Left ventricle myocardium inferior (tissue), 1 donor: ENCODE measurements at regions not wholly inside any gene's neighbourhood (a gene's known extent, or its start where the extent isn't known, plus 50 kb on each side); places are given as distances from the start of the nearest gene placed in this dataset.

Experiments
- DNase-seq: peaks from one replicate; pipeline ENCODE4 v3.0.0-alpha.2; 2020
- H3K27ac ChIP-seq: fragments of 200-600 bp; replicated peaks from 2 replicates; pipeline ENCODE4 v1.8.0; 2021
- H3K27me3 ChIP-seq: fragments of 200-600 bp; 2 replicates; pipeline ENCODE4 v1.8.0; 2021; ENCODE audit warnings: low read depth
- H3K36me3 ChIP-seq: fragments of 200-600 bp; 2 replicates; pipeline ENCODE4 v1.8.0; 2021
- H3K4me1 ChIP-seq: fragments of 200-600 bp; 2 replicates; pipeline ENCODE4 v1.8.0; 2021
- H3K4me3 ChIP-seq: fragments of 200-600 bp; 2 replicates; pipeline ENCODE4 v1.8.0; 2021; ENCODE audit warnings: mild to moderate bottlenecking, moderate library complexity
- H3K9me3 ChIP-seq: fragments of 200-600 bp; replicated peaks from 2 replicates; pipeline ENCODE4 v1.8.0; 2021
- CTCF ChIP-seq: fragments of 200-600 bp; IDR thresholded peaks from 2 replicates; pipeline ENCODE4 v1.8.0; 2021; ENCODE audit warnings: antibody characterized with exemption, mild to moderate bottlenecking, borderline replicate concordance
- intact Hi-C: fragments of 100-400 bp; cut with micrococcal nuclease; formaldehyde crosslinking; loops from one replicate; pipeline ENCODE4 v1.11.0; 2022
- donor health status: DM: no; HTN: yes; CAD: no; lungs with severe emphysema.

- no peaks in the 10 kb centered on the region for H3K36me3 ChIP-seq
- intact Hi-C loops = no loop called here
- peaks cover 44% of the 10 kb centered on the region for H3K27me3 ChIP-seq
- TF ChIP-seq CTCF = no peak
- no peaks in the 10 kb centered on the region for H3K9me3 ChIP-seq
- no peak for DNase-seq
- no peak overlapping the region for H3K27ac ChIP-seq
- no peaks in the 10 kb centered on the region for H3K4me1 ChIP-seq
- H3K4me3 ChIP-seq = no peak overlapping the region
Observed at GRCh38 chr5:133698646-133699526, 86.5 kb upstream of the FSTL4 start.

GRCh38 chr5:133698259-133698554, 85.9 kb upstream of the FSTL4 start:
- Histone ChIP-seq H3K27me3 (peaks cover 50% of the 10 kb centered on the region), H3K9me3 (no peaks in the 10 kb centered on the region), H3K4me3 (no peak overlapping the region), H3K27ac (no peak overlapping the region), H3K4me1 (no peaks in the 10 kb centered on the region), H3K36me3 (no peaks in the 10 kb centered on the region)
- intact Hi-C loops = no loop called here
- no peak for DNase-seq
- TF ChIP-seq CTCF = no peak

- intact Hi-C loops = no loop called here
- no peaks in the 10 kb centered on the region for H3K36me3 ChIP-seq
- no peak overlapping the region for H3K4me3 ChIP-seq
- H3K4me1 ChIP-seq = no peaks in the 10 kb centered on the region
- no peaks in the 10 kb centered on the region for H3K9me3 ChIP-seq
- no peak for DNase-seq
- no peak overlapping the region for H3K27ac ChIP-seq
- TF ChIP-seq CTCF = no peak
- H3K27me3 ChIP-seq = peaks cover 53% of the 10 kb centered on the region
Observed at GRCh38 chr5:133697536-133698258, 85.4 kb upstream of the FSTL4 start.

- no peak overlapping the region for H3K4me3 ChIP-seq
- no peak overlapping the region for H3K27ac ChIP-seq
- no peaks in the 10 kb centered on the region for H3K36me3 ChIP-seq
- no peaks in the 10 kb centered on the region for H3K4me1 ChIP-seq
- TF ChIP-seq CTCF = no peak
- DNase-seq = no peak
- intact Hi-C loops = no loop called here
- H3K27me3 ChIP-seq = peaks cover 61% of the 10 kb centered on the region
- H3K9me3 ChIP-seq = no peaks in the 10 kb centered on the region
Observed at GRCh38 chr5:133696782-133697507, 84.6 kb upstream of the FSTL4 start.

GRCh38 chr5:133696006-133696584, 83.8 kb upstream of the FSTL4 start:
- no peaks in the 10 kb centered on the region for H3K9me3 ChIP-seq
- TF ChIP-seq CTCF = no peak
- peaks cover 69% of the 10 kb centered on the region for H3K27me3 ChIP-seq
- intact Hi-C loops = no loop called here
- no peak overlapping the region for H3K4me3 ChIP-seq
- no peak for DNase-seq
- H3K27ac ChIP-seq = no peak overlapping the region
- no peaks in the 10 kb centered on the region for H3K4me1 ChIP-seq
- H3K36me3 ChIP-seq = no peaks in the 10 kb centered on the region
